ENCODE measurements at regions not wholly inside any gene's neighbourhood (a gene's known extent, or its start where the extent isn't known, plus 50 kb on each side); places are given as distances from the start of the nearest gene placed in this dataset.

GRCh38 chr2:186197955-186198354 lies 288.1 kb upstream of the ZC3H15 start:
- no peaks in the 10 kb centered on the region for H3K4me1 ChIP-seq
- no peak for DNase-seq
- no peaks in the 10 kb centered on the region for H3K9me3 ChIP-seq
- H3K27ac ChIP-seq, result no peak overlapping the region
- WGBS, 2 donors, result 93 to 97% methylated on average over 1 of the region's 1 CpG
- no peak overlapping the region for H3K4me3 ChIP-seq (replicated peaks in 1 of 3)
- no peak for TF ChIP-seq CTCF (IDR thresholded peaks at IDR 0.05)
- intact Hi-C loops (cut with DNase I), result no loop called here
- H3K36me3 ChIP-seq, result no peaks in the 10 kb centered on the region
- H3K27me3 ChIP-seq, result no peaks in the 10 kb centered on the region

- Histone ChIP-seq H3K9me3 (no peaks in the 10 kb centered on the region), H3K36me3 (no peaks in the 10 kb centered on the region), H3K27ac (no peak overlapping the region), H3K27me3 (no peaks in the 10 kb centered on the region), H3K4me3 (replicated peaks in 1 of 3) (no peak overlapping the region), H3K4me1 (no peaks in the 10 kb centered on the region)
- no peak for DNase-seq
- TF ChIP-seq POLR2A (IDR thresholded peaks at IDR 0.05) (no peak), CTCF (IDR thresholded peaks at IDR 0.05) (no peak)
- WGBS, 2 donors, result 66 to 82% methylated on average over 1 of the region's 1 CpG
- intact Hi-C loops (cut with DNase I), result no loop called here
Observed at GRCh38 chr2:186199029-186199428, 287.0 kb upstream of the ZC3H15 start.

- Histone ChIP-seq H3K36me3 (no peaks in the 10 kb centered on the region), H3K4me1 (no peaks in the 10 kb centered on the region), H3K9me3 (no peaks in the 10 kb centered on the region), H3K27ac (no peak overlapping the region), H3K27me3 (no peaks in the 10 kb centered on the region), H3K4me3 (replicated peaks in 1 of 3) (no peak overlapping the region)
- DNase-seq, result no peak
- intact Hi-C loops (cut with DNase I), result no loop called here
- TF ChIP-seq POLR2A (IDR thresholded peaks at IDR 0.05) (no peak), CTCF (IDR thresholded peaks at IDR 0.05) (no peak)
Observed at GRCh38 chr2:186201371-186201770, 284.7 kb upstream of the ZC3H15 start.

- Histone ChIP-seq H3K36me3 (no peaks in the 10 kb centered on the region), H3K27ac (no peak overlapping the region), H3K4me3 (replicated peaks in 1 of 3) (no peak overlapping the region), H3K9me3 (no peaks in the 10 kb centered on the region), H3K27me3 (no peaks in the 10 kb centered on the region), H3K4me1 (no peaks in the 10 kb centered on the region)
- 56 to 67% methylated on average over 1 of the region's 1 CpG for WGBS, 2 donors
- TF ChIP-seq CTCF (IDR thresholded peaks at IDR 0.05) (no peak), POLR2A (IDR thresholded peaks at IDR 0.05) (no peak)
- intact Hi-C loops (cut with DNase I), result no loop called here
- DNase-seq, result no peak
Observed at GRCh38 chr2:186205254-186205911, 280.7 kb upstream of the ZC3H15 start.

- H3K27me3 ChIP-seq, result no peaks in the 10 kb centered on the region
- no peak overlapping the region for H3K27ac ChIP-seq
- no peak overlapping the region for H3K4me3 ChIP-seq (replicated peaks in 1 of 3)
- 95 to 96% methylated on average over 5 of the region's 5 CpGs for WGBS, 2 donors
- H3K4me1 ChIP-seq, result no peaks in the 10 kb centered on the region
- TF ChIP-seq POLR2A (IDR thresholded peaks at IDR 0.05), result no peak
- TF ChIP-seq CTCF (IDR thresholded peaks at IDR 0.05), result no peak
- no peak for DNase-seq
- no peaks in the 10 kb centered on the region for H3K9me3 ChIP-seq
- intact Hi-C loops (cut with DNase I), result no loop called here
- H3K36me3 ChIP-seq, result no peaks in the 10 kb centered on the region
Observed at GRCh38 chr2:186209532-186209931, 276.5 kb upstream of the ZC3H15 start.
